ENCODE measurements at regions not wholly inside any gene's neighbourhood (a gene's known extent, or its start where the extent isn't known, plus 50 kb on each side); places are given as distances from the start of the nearest gene placed in this dataset.

GRCh38 chr15:53359038-53359437, 400.4 kb downstream of the WDR72 start:
- TF ChIP-seq CTCF (conservative IDR thresholded peaks at IDR 0.05) = no peak
- no peak overlapping the region for H3T11ph ChIP-seq (ENCODE audit: low read length)
- H3K23me2 ChIP-seq (ENCODE audit: insufficient read length, low read depth, low read length, poor library complexity, severe bottlenecking) = no peaks in the 10 kb centered on the region
- H3K4ac ChIP-seq (ENCODE audit: low read depth, low read length) = no peak overlapping the region
- Mint-ChIP-seq H3K27me3 (ENCODE audit: low read depth) (no peaks in the 10 kb centered on the region), H3K4me1 (no peaks in the 10 kb centered on the region), H3K9me3 (no peaks in the 10 kb centered on the region), H3K36me3 (ENCODE audit: insufficient read depth in 1 of 3, low read depth in 3 of 3) (no peaks in the 10 kb centered on the region), H3K4me3 (no peak overlapping the region), H3K27ac (peak overlapping the region in 1 of 3 experiments; percentile 49; a peak in 1 of 7 replicates)
- no peak overlapping the region for H2BK5ac ChIP-seq (ENCODE audit: insufficient read length, low read length)
- H3K23ac ChIP-seq (ENCODE audit: insufficient read length, low read depth, low read length) = no peak overlapping the region
- H4K91ac ChIP-seq (ENCODE audit: insufficient read length, low read depth, low read length) = no peak overlapping the region
- H3K18ac ChIP-seq (ENCODE audit: insufficient read length, low read depth, low read length) = no peak overlapping the region
- no peak overlapping the region for H3K27ac ChIP-seq (ENCODE audit: insufficient read length, low read depth, low read length)
- no peak overlapping the region for H3K4me2 ChIP-seq (ENCODE audit: insufficient read depth, insufficient read length, low read length)
- H4K20me1 ChIP-seq (ENCODE audit: control insufficient read depth, insufficient read depth, insufficient read length) = no peaks in the 10 kb centered on the region
- H2BK120ac ChIP-seq (ENCODE audit: low read depth, low read length, poor library complexity, severe bottlenecking) = no peak overlapping the region
- WGBS (ENCODE audit: extremely low coverage, insufficient read length, low lambda C conversion rate) = no CpG with 5 or more reads among the region's 2 CpGs
- H2AK5ac ChIP-seq (ENCODE audit: insufficient read length, low read length) = no peak overlapping the region
- H4K5ac ChIP-seq (ENCODE audit: insufficient read length, low read depth, low read length) = no peak overlapping the region
- no peak overlapping the region for H3K14ac ChIP-seq (ENCODE audit: insufficient read depth, low read length)
- H3K79me2 ChIP-seq (ENCODE audit: insufficient read depth, low read length) = no peaks in the 10 kb centered on the region
- H4K8ac ChIP-seq (replicated peaks; ENCODE audit: insufficient read length, low read depth, low read length) = no peak overlapping the region
- H3K27me3 ChIP-seq (ENCODE audit: insufficient read depth, low read length) = no peaks in the 10 kb centered on the region
- no peaks in the 10 kb centered on the region for H3K4me1 ChIP-seq (ENCODE audit: insufficient read depth, low read length)
- no peak overlapping the region for H2BK15ac ChIP-seq (ENCODE audit: low read depth, low read length)
- no peaks in the 10 kb centered on the region for H3K79me1 ChIP-seq (ENCODE audit: insufficient read depth, low read depth, low read length, poor library complexity, severe bottlenecking)
- H3K9me3 ChIP-seq (ENCODE audit: control insufficient read depth, low read depth, low read length) = no peaks in the 10 kb centered on the region
- no peak overlapping the region for H3K56ac ChIP-seq (ENCODE audit: insufficient read length, low read depth, low read length)
- no peak overlapping the region for H2BK20ac ChIP-seq (ENCODE audit: low read depth, low read length, poor library complexity, severe bottlenecking)
- no peak for DNase-seq
- no peak overlapping the region for H3K9ac ChIP-seq (ENCODE audit: extremely low read depth, insufficient read length, low read length)
- H2BK12ac ChIP-seq (ENCODE audit: insufficient read length, low read depth, low read length) = no peak overlapping the region
- no peak overlapping the region for H2AFZ ChIP-seq (ENCODE audit: low read length)
